Type B pancreatic cell (in vitro differentiated cells): ENCODE measurements at regions not wholly inside any gene's neighbourhood (a gene's known extent, or its start where the extent isn't known, plus 50 kb on each side); places are given as distances from the start of the nearest gene placed in this dataset.

Experiments
- DNase-seq: peaks from one replicate; pipeline ENCODE4 v3.0.0; 2021; ENCODE audit warnings: mixed read lengths; ENCODE audit not compliant: unreplicated experiment; ENCODE audit errors: extremely low spot score
- H3K27ac Mint-ChIP-seq: 2 replicates; pipeline ENCODE4 v1.8.0; 2021; ENCODE audit warnings: mild to moderate bottlenecking, mixed read lengths
- H3K27me3 Mint-ChIP-seq: 2 replicates; pipeline ENCODE4 v1.8.0; 2021; ENCODE audit warnings: mixed read lengths
- H3K36me3 Mint-ChIP-seq: 2 replicates; pipeline ENCODE4 v1.8.0; 2021; ENCODE audit warnings: mixed read lengths
- H3K4me1 Mint-ChIP-seq: one replicate; pipeline ENCODE4 v1.8.0; 2021; ENCODE audit warnings: mixed read lengths; ENCODE audit not compliant: unreplicated experiment
- H3K4me3 Mint-ChIP-seq: 2 replicates; pipeline ENCODE4 v1.8.0; 2021; ENCODE audit warnings: mild to moderate bottlenecking, mixed read lengths
- H3K9me3 Mint-ChIP-seq: 2 replicates; pipeline ENCODE4 v1.8.0; 2021; ENCODE audit warnings: mixed read lengths
- TF ChIP-seq, protein P1 (sequence below): fragments of 200-600 bp; sonication (generic); conservative IDR thresholded peaks from 2 replicates; pipeline ENCODE4 v1.5.0; 2021; ENCODE audit warnings: antibody characterized with exemption, mild to moderate bottlenecking

DNA sequence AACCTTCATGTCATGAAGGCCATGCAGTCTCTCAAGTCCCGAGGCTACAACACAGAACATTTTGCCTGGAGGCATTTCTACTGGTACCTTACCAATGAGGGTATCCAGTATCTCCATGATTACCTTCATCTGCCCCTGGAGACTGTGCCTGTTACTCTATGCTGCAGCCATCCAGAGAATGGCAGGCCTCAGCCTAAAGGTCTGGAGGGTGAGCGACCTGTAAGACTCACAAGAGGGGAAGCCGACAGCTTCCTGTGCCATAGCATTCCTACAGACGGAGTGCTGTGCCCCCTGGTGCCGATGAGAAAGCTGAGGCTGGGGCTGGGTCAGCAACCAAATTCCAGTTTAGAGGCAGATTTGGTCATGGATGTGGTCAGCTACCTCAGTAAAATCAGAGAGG, 51.3 kb upstream of the CADPS start:
- Mint-ChIP-seq H3K27ac (no peak overlapping the region), H3K4me1 (no peaks in the 10 kb centered on the region), H3K4me3 (no peak overlapping the region), H3K27me3 (peaks cover 15% of the 10 kb centered on the region), H3K36me3 (no peaks in the 10 kb centered on the region), H3K9me3 (no peaks in the 10 kb centered on the region)
- TF ChIP-seq, protein P1, sequence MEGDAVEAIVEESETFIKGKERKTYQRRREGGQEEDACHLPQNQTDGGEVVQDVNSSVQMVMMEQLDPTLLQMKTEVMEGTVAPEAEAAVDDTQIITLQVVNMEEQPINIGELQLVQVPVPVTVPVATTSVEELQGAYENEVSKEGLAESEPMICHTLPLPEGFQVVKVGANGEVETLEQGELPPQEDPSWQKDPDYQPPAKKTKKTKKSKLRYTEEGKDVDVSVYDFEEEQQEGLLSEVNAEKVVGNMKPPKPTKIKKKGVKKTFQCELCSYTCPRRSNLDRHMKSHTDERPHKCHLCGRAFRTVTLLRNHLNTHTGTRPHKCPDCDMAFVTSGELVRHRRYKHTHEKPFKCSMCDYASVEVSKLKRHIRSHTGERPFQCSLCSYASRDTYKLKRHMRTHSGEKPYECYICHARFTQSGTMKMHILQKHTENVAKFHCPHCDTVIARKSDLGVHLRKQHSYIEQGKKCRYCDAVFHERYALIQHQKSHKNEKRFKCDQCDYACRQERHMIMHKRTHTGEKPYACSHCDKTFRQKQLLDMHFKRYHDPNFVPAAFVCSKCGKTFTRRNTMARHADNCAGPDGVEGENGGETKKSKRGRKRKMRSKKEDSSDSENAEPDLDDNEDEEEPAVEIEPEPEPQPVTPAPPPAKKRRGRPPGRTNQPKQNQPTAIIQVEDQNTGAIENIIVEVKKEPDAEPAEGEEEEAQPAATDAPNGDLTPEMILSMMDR = peak; percentile 18
- DNase-seq = no peak

DNA sequence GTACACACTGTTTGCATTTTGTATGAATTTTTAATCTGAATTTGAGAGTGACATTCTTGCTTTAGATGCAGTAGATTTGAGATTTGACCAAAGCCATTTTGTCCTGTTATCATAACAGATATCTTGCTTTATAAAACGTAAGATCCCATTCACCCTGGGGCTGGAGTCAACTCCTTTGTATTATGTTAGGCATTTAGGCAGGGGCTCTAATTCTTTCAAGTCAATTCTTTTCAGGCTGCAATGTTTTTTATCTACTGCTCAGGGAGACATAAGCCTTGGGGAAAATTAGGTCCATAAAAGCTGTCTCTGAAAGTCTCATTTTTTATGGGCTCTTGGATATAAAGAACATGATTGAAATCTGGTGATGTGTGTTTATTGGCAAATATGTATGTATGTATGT, 53.0 kb upstream of the CADPS start:
- Mint-ChIP-seq H3K4me3 (no peak overlapping the region), H3K9me3 (no peaks in the 10 kb centered on the region), H3K4me1 (no peaks in the 10 kb centered on the region), H3K36me3 (no peaks in the 10 kb centered on the region), H3K27ac (no peak overlapping the region), H3K27me3 (peaks cover 15% of the 10 kb centered on the region)
- no peak for DNase-seq
- TF ChIP-seq, protein P1 = no peak

DNA sequence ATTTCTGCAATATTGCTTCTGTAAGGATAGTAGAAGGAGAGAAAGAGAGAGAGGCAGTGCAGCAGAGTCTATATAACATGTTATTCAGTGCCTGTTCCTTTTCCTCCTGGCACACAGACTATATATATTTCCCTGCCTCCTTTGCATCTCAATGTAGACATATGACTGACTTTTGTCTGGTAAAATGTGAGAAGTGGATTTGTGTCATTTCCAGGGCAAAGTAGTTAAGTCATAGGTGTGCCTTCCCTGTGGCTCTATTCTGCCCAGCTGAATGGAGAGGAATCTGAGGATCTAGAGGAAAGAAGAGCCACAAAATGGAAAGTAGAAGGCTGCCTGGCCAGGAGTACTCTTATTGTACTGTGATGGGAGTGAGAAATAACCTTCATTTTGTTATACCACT, 54.6 kb upstream of the CADPS start:
- Mint-ChIP-seq H3K36me3 (no peaks in the 10 kb centered on the region), H3K27me3 (peaks cover 11% of the 10 kb centered on the region), H3K27ac (no peak overlapping the region), H3K4me3 (no peak overlapping the region), H3K4me1 (no peaks in the 10 kb centered on the region), H3K9me3 (no peaks in the 10 kb centered on the region)
- TF ChIP-seq, protein P1 = no peak
- no peak for DNase-seq

DNA sequence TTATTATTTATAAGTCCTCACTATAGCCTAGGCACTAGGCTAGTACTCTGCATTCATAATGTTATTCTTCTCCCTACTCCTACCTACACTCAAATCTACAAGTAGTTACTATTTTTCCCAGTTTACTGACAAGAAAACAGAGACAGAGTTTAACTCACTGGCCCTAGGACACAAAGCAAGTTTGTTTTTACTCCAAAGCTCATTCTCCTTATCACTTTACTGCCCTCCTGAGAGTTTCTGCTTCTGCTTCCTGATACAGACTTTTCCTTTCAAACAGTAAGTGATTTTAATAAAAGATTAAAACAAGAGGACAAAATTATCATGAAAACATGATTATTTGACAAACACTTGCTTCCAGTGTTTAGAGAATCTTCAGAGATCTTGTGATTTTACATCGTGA, 60.6 kb upstream of the CADPS start:
- peaks cover 4% of the 10 kb centered on the region for H3K27me3 Mint-ChIP-seq
- H3K27ac Mint-ChIP-seq = no peak overlapping the region
- TF ChIP-seq, protein P1 = no peak
- DNase-seq = no peak
- H3K36me3 Mint-ChIP-seq = no peaks in the 10 kb centered on the region
- peaks cover 8% of the 10 kb centered on the region for H3K9me3 Mint-ChIP-seq
- no peaks in the 10 kb centered on the region for H3K4me1 Mint-ChIP-seq
- no peak overlapping the region for H3K4me3 Mint-ChIP-seq

DNA sequence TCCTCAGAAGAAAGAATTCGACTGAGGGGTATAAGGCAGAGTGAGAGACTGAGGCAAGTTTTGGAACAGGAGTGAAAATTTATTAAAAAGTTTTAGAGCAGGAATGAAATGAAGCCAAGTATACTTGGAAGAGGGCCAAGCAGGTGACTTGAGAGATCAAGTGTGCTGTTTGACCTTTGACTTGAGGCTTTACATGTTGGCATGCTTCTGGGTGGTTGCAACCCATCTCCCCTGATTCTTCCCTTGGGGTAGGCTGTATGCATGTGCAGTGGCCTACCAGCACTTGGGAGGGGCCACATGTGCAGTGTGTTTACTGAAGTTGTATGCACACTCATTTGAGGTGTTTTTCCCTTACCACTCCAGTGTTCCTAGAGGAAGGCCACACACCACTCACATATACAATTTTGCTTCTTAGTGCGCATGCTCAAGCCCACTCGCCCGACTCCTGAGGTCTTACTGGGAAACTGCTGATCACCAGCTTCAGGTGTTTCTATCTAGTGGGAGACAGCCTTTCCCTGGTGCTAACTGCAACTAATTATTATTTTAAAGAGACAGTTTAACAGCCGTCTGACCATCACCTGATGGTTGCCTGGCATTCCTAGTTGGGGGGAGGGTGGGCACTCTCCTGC, 61.5 kb upstream of the CADPS start:
- TF ChIP-seq, protein P1 = no peak
- Mint-ChIP-seq H3K4me1 (no peaks in the 10 kb centered on the region), H3K27me3 (peaks cover 4% of the 10 kb centered on the region), H3K27ac (no peak overlapping the region), H3K9me3 (peaks cover 8% of the 10 kb centered on the region), H3K4me3 (no peak overlapping the region), H3K36me3 (no peaks in the 10 kb centered on the region)
- DNase-seq = no peak

DNA sequence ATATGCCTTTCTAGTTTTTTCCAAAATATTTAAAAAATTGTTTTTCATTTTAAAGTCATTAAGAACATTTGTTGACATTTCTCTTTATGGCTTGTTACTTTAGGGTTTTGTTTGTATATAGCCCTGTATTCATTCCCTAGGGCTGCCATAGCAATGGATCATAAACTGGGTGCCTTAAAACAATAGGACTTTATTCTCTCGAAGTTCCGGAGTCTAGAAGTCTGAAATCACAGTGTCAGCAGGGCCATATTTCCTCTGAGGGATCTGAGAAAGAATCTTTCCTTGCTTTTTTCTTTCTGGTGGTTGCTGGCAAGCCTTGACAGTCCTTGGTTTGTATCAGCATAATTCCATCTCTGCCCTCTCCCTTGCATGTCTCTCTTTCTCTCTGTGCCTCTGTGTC, 63.4 kb upstream of the CADPS start:
- TF ChIP-seq, protein P1 = no peak
- H3K4me3 Mint-ChIP-seq = no peak overlapping the region
- H3K27me3 Mint-ChIP-seq = peaks cover 8% of the 10 kb centered on the region
- H3K36me3 Mint-ChIP-seq = no peaks in the 10 kb centered on the region
- DNase-seq = no peak
- H3K4me1 Mint-ChIP-seq = no peaks in the 10 kb centered on the region
- no peak overlapping the region for H3K27ac Mint-ChIP-seq
- H3K9me3 Mint-ChIP-seq = peaks cover 8% of the 10 kb centered on the region
